ENCODE measurements at regions not wholly inside any gene's neighbourhood (a gene's known extent, or its start where the extent isn't known, plus 50 kb on each side); places are given as distances from the start of the nearest gene placed in this dataset.

- no peak overlapping the region for H3K4ac ChIP-seq (ENCODE audit: low read depth, low read length)
- no TSS peak for BruUV-seq (replicated peaks)
- H4K5ac ChIP-seq (ENCODE audit: low read depth, low read length) = no peak overlapping the region
- H3K18ac ChIP-seq (ENCODE audit: low read depth, low read length) = no peak overlapping the region
- ChIA-PET CTCF (interaction anchor here (1.7 kb wide), 1 partner anchor 12 kb away, joined by 5 read pairs; no protein-coding TSS in a partner anchor), POLR2A (ENCODE audit: unreplicated experiment) (no interaction called here)
- no peaks in the 10 kb centered on the region for H3K36me3 ChIP-seq (ENCODE audit: control insufficient read depth, insufficient read depth, low read length)
- DNase-seq (no peak), ATAC-seq (ENCODE audit: low read depth) (no peak)
- H2BK20ac ChIP-seq (ENCODE audit: low read depth, low read length) = no peak overlapping the region
- no peaks in the 10 kb centered on the region; the same call in 1 of the 2 replicates for H3K4me1 ChIP-seq (ENCODE audit: control insufficient read depth, insufficient read depth, low read length)
- 100% methylated on average over 3 of the region's 7 CpGs; no CpG with 5 or more reads in 1 of the 2 experiments for WGBS, 2 experiments (ENCODE audit: extremely low coverage in 2 of 2, insufficient read length in 1 of 2)
- no peak overlapping the region for H2AK9ac ChIP-seq (replicated peaks; ENCODE audit: low read depth, low read length, poor library complexity)
- no peak overlapping the region for H3K9ac ChIP-seq (ENCODE audit: low read depth, low read length)
- H2BK120ac ChIP-seq (ENCODE audit: low read depth, low read length) = no peak overlapping the region
- H3K14ac ChIP-seq (replicated peaks; ENCODE audit: low read depth, low read length) = no peak overlapping the region
- H2BK15ac ChIP-seq (ENCODE audit: low read depth, low read length) = no peak overlapping the region
- H2BK5ac ChIP-seq (ENCODE audit: low read depth, low read length, poor library complexity, severe bottlenecking) = no peak overlapping the region
- dilution Hi-C loops (cut with HindIII; ENCODE audit: low sequenced_read_pairs, unreplicated experiment) = no loop called here
- no peaks in the 10 kb centered on the region for H3K9me1 ChIP-seq (ENCODE audit: insufficient read depth, low read length)
- no peak overlapping the region for H3K4me3 ChIP-seq (ENCODE audit: insufficient read depth, low read depth, low read length)
- H3K23ac ChIP-seq (ENCODE audit: low read depth, low read length) = no peak overlapping the region
- no peak overlapping the region for H2AK5ac ChIP-seq (ENCODE audit: low read depth, low read length)
- no peak overlapping the region for H4K8ac ChIP-seq (ENCODE audit: low read depth in 2 of 2, low read length in 2 of 2)
- no peak overlapping the region for H3K27ac ChIP-seq (ENCODE audit: insufficient read depth, low read length)
- intact Hi-C loops (cut with micrococcal nuclease) = no loop called here
- in situ Hi-C loops (cut with MboI; ENCODE audit: low sequenced_read_pairs) = no loop called here
- H2AFZ ChIP-seq (replicated peaks; ENCODE audit: low read length, poor library complexity) = no peak overlapping the region
- H3K56ac ChIP-seq (ENCODE audit: extremely low read depth, insufficient read depth, low read length) = no peak overlapping the region; the same call in 1 of the 2 replicates
- H3K27me3 ChIP-seq (ENCODE audit: control insufficient read depth, insufficient read depth, low read length) = peaks cover 6% of the 10 kb centered on the region
- H3K9me3 ChIP-seq (ENCODE audit: control insufficient read depth, insufficient read depth, low read length) = no peaks in the 10 kb centered on the region
- H3K79me1 ChIP-seq (ENCODE audit: low read depth in 1 of 2, low read length in 2 of 2) = no peaks in the 10 kb centered on the region
- H3K4me2 ChIP-seq (ENCODE audit: low read depth, low read length) = no peak overlapping the region
- H4K91ac ChIP-seq (ENCODE audit: insufficient read depth, low read depth, low read length) = no peak overlapping the region
- no peak for TF ChIP-seq NFE2L2 (IDR thresholded peaks at IDR 0.05; ENCODE audit: low read depth, low read length)
- no peak for TF ChIP-seq RCOR1 (IDR thresholded peaks at IDR 0.05; ENCODE audit: insufficient replicate concordance, low read length)
- no peaks in the 10 kb centered on the region for H4K20me1 ChIP-seq (ENCODE audit: insufficient read depth, low read length)
These were observed 290.2 kb downstream of the IRS2 start for GRCh38 chr13:109496216-109496615.

All from IMR-90 (cell line).